A673 (cell line): ENCODE measurements at regions not wholly inside any gene's neighbourhood (a gene's known extent, or its start where the extent isn't known, plus 50 kb on each side); places are given as distances from the start of the nearest gene placed in this dataset.

Experiments
- BruUV-seq: library from RNA; stranded (reverse); fragments of 400-500 nt; replicated peaks from 2 replicates; lab custom pipeline; 2021; lab: Mats Ljungman, UMichigan
- CTCF ChIA-PET: fragments of 300-600 bp; sonication (Branson Sonifier 250); formaldehyde crosslinking; loops from one replicate; lab custom pipeline; 2022; ENCODE audit warnings: antibody characterized with exemption; lab: Charles Lee
- POLR2A ChIA-PET: fragments of 300-600 bp; sonication (Branson Sonifier 250); formaldehyde crosslinking; loops from one replicate; lab custom pipeline; 2022; ENCODE audit warnings: antibody characterized with exemption; ENCODE audit not compliant: low non-redundant PET; lab: Charles Lee
- DNase-seq: peaks from one replicate; pipeline ENCODE4 v3.0.0-alpha.2; 2015; ENCODE audit warnings: low spot score
- H3K27ac ChIP-seq: fragments of 200-600 bp; sonication (generic); 2 replicates; pipeline ENCODE4 v1.5.1; 2016; ENCODE audit warnings: mixed run types, low read depth, mild to moderate bottlenecking, mixed read lengths, antibody characterized with exemption, low read length; ENCODE audit not compliant: poor library complexity, severe bottlenecking
- H3K27me3 ChIP-seq: fragments of 200-600 bp; sonication (generic); replicated peaks from 2 replicates; pipeline ENCODE4 v1.6.1; 2017; ENCODE audit warnings: mixed run types, low read depth, mild to moderate bottlenecking, mixed read lengths, antibody characterized with exemption, low read length; ENCODE audit not compliant: insufficient read depth, poor library complexity
- H3K36me3 ChIP-seq: fragments of 200-600 bp; sonication (generic); 2 replicates; pipeline ENCODE4 v1.6.1; 2016; ENCODE audit warnings: mixed run types, mild to moderate bottlenecking, mixed read lengths, antibody characterized with exemption, low read length; ENCODE audit not compliant: insufficient read depth, poor library complexity, severe bottlenecking
- H3K4me1 ChIP-seq: fragments of 200-600 bp; sonication (generic); 2 replicates; pipeline ENCODE4 v1.6.1; 2017; ENCODE audit warnings: mixed run types, mild to moderate bottlenecking, mixed read lengths, antibody characterized with exemption, low read length; ENCODE audit not compliant: insufficient read depth, poor library complexity, severe bottlenecking
- H3K4me3 ChIP-seq: fragments of 200-600 bp; sonication (generic); 2 replicates; pipeline ENCODE4 v1.5.1; 2016; ENCODE audit warnings: low read depth, mixed run types, mild to moderate bottlenecking, mixed read lengths, low read length; ENCODE audit not compliant: poor library complexity, severe bottlenecking
- H3K9me3 ChIP-seq: fragments of 200-600 bp; sonication (generic); 2 replicates; pipeline ENCODE4 v1.6.1; 2016; ENCODE audit warnings: mixed run types, low read depth, mild to moderate bottlenecking, mixed read lengths, antibody characterized with exemption, low read length; ENCODE audit not compliant: poor library complexity, severe bottlenecking
- CTCF ChIP-seq: fragments of 300-800, 200-600 bp; sonication (generic); conservative IDR thresholded peaks from 2 replicates; pipeline ENCODE4 v1.5.1; 2017; ENCODE audit warnings: low read depth, mild to moderate bottlenecking, antibody characterized with exemption, low read length, moderate library complexity, mixed read lengths
- EZH2 ChIP-seq: fragments of 200-600 bp; sonication (generic); IDR thresholded peaks from 2 replicates; pipeline ENCODE4 v1.6.1; 2017; ENCODE audit warnings: borderline replicate concordance, low read depth, mild to moderate bottlenecking, mixed read lengths, antibody characterized with exemption, low read length; ENCODE audit not compliant: poor library complexity, severe bottlenecking
- intact Hi-C: fragments of 100-400 bp; cut with micrococcal nuclease; formaldehyde crosslinking; loops from one replicate; pipeline ENCODE4 v1.10.0; 2022; ENCODE audit not compliant: unreplicated experiment

GRCh38 chr13:64749301-64749700 is 2480.8 kb downstream of the PCDH9 start:
- H3K4me3 ChIP-seq = no peak overlapping the region
- ChIA-PET CTCF (no interaction called here), POLR2A (no interaction called here)
- no peaks in the 10 kb centered on the region for H3K36me3 ChIP-seq
- H3K4me1 ChIP-seq = no peaks in the 10 kb centered on the region
- H3K27ac ChIP-seq = no peak overlapping the region
- DNase-seq = peak; percentile 5
- TF ChIP-seq EZH2 = no peak
- intact Hi-C loops = no loop called here
- H3K9me3 ChIP-seq = no peaks in the 10 kb centered on the region
- no peaks in the 10 kb centered on the region for H3K27me3 ChIP-seq
- no TSS peak for BruUV-seq

- DNase-seq = no peak
- Histone ChIP-seq H3K4me3 (no peak overlapping the region), H3K27me3 (no peaks in the 10 kb centered on the region), H3K4me1 (no peaks in the 10 kb centered on the region), H3K36me3 (no peaks in the 10 kb centered on the region), H3K9me3 (no peaks in the 10 kb centered on the region), H3K27ac (no peak overlapping the region)
- ChIA-PET CTCF (no interaction called here), POLR2A (no interaction called here)
- no TSS peak for BruUV-seq
- intact Hi-C loops = no loop called here
- TF ChIP-seq EZH2 (no peak), CTCF (no peak)
These were observed 2483.3 kb downstream of the PCDH9 start for GRCh38 chr13:64746845-64747244.

- ChIA-PET CTCF (no interaction called here), POLR2A (no interaction called here)
- Histone ChIP-seq H3K27me3 (no peaks in the 10 kb centered on the region), H3K36me3 (no peaks in the 10 kb centered on the region), H3K9me3 (peaks cover 9% of the 10 kb centered on the region), H3K4me1 (no peaks in the 10 kb centered on the region), H3K4me3 (no peak overlapping the region), H3K27ac (no peak overlapping the region)
- TF ChIP-seq EZH2 = no peak
- no peak for TF ChIP-seq CTCF
- no TSS peak for BruUV-seq
- peak; percentile 14 for DNase-seq
- intact Hi-C loops = no loop called here
These were observed 2489.6 kb downstream of the PCDH9 start for GRCh38 chr13:64740493-64740892.

- no peak overlapping the region for H3K4me3 ChIP-seq
- DNase-seq = no peak
- H3K27ac ChIP-seq = no peak overlapping the region
- H3K4me1 ChIP-seq = peaks cover 5% of the 10 kb centered on the region
- ChIA-PET POLR2A (no interaction called here), CTCF (no interaction called here)
- intact Hi-C loops = no loop called here
- no peaks in the 10 kb centered on the region for H3K27me3 ChIP-seq
- H3K9me3 ChIP-seq = no peaks in the 10 kb centered on the region
- TF ChIP-seq CTCF (no peak), EZH2 (no peak)
- no TSS peak for BruUV-seq
- H3K36me3 ChIP-seq = no peaks in the 10 kb centered on the region
These were observed 2504.6 kb downstream of the PCDH9 start for GRCh38 chr13:64725492-64725891.
